Upper lobe of left lung (tissue), 6 donors: ENCODE measurements at regions not wholly inside any gene's neighbourhood (a gene's known extent, or its start where the extent isn't known, plus 50 kb on each side); places are given as distances from the start of the nearest gene placed in this dataset.

Experiments used
- ATAC-seq, 2 donors: fragments of 200-7000 bp; cut with Tn5 transposase; one replicate each; pipeline ENCODE4 v1.9.1; 2022; ENCODE audit warnings: mild to moderate bottlenecking in 2 of 2, moderate library complexity in 2 of 2; ENCODE audit not compliant: low FRiP score in 2 of 2
- DNase-seq, 2 donors: peaks; one replicate each; pipeline ENCODE4 v3.0.0-alpha.2; 2019 to 2020
- H3K27ac ChIP-seq, 4 donors: fragments of 200-600 bp; sonication (generic); one replicate each; pipeline ENCODE4 v1.5.1; 2016 to 2019
- H3K27me3 ChIP-seq, 4 donors: fragments of 200-600 bp; sonication (generic); one replicate each; pipeline ENCODE4 v1.5.1; 2017 to 2019
- H3K36me3 ChIP-seq, 4 donors: fragments of 200-600 bp; sonication (generic); one replicate each; pipeline ENCODE4 v1.5.1; 2016 to 2019
- H3K4me1 ChIP-seq, 4 donors: fragments of 200-600 bp; sonication (generic); one replicate each; pipeline ENCODE4 v1.5.1; 2018 to 2019
- H3K4me3 ChIP-seq, 4 donors: fragments of 200-600 bp; sonication (generic); one replicate each; pipeline ENCODE4 v1.5.1; 2017 to 2019; ENCODE audit warnings: mild to moderate bottlenecking in 2 of 4, moderate library complexity in 1 of 4
- H3K9me3 ChIP-seq, 4 donors: fragments of 200-600 bp; sonication (generic); one replicate each; pipeline ENCODE4 v1.5.1; 2018 to 2019
- EP300 ChIP-seq, 4 donors: sonication (generic); formaldehyde crosslinking; IDR thresholded peaks; one replicate each; pipeline ENCODE4 v1.5.1; 2017; ENCODE audit warnings: antibody characterized with exemption in 4 of 4, control low read depth in 2 of 4
- POLR2A ChIP-seq, 4 donors: fragments of 450-650 bp; IDR thresholded peaks; one replicate each; pipeline ENCODE4 v1.5.1; 2016 to 2017; ENCODE audit warnings: antibody characterized with exemption in 4 of 4, mild to moderate bottlenecking in 2 of 4
- POLR2AphosphoS5 ChIP-seq, 2 donors: sonication (generic); formaldehyde crosslinking; IDR thresholded peaks; one replicate each; pipeline ENCODE4 v1.5.1; 2017; ENCODE audit warnings: antibody characterized with exemption in 2 of 2
- WGBS, 2 donors: methylation state at CpG; one replicate each; pipeline ENCODE4 v1.1.5; 2017 to 2018; 5-methylcytosine and 5-hydroxymethylcytosine counted together
- TF ChIP-seq, protein P1 (sequence below), 6 experiments: fragments of 450-650 bp in 4 of 6; fragments of 200-600 bp in 2 of 6; sonication (generic) in 2 of 6; IDR thresholded peaks; one replicate each; pipeline ENCODE4 v1.5.1; 2016 to 2019; ENCODE audit warnings: antibody characterized with exemption in 6 of 6
- donor health status: DM: no; HTN: no; CAD: no; lungs with moderate emphysema.
- donor health status: DM: no; HTN: yes; CAD: no; lungs with severe emphysema.

GRCh38 chr1:5706239-5706638 lies 286.0 kb downstream of the NPHP4 start:
- ATAC-seq: no peak
- Histone ChIP-seq H3K27ac (no peak overlapping the region), H3K9me3 (no peaks in the 10 kb centered on the region), H3K27me3 (no peaks in the 10 kb centered on the region), H3K36me3 (no peaks in the 10 kb centered on the region), H3K4me1 (no peaks in the 10 kb centered on the region), H3K4me3 (no peak overlapping the region)
- DNase-seq: no peak
- WGBS, 2 donors: 93% methylated on average over 5 of the region's 5 CpGs
- TF ChIP-seq, protein P1, sequence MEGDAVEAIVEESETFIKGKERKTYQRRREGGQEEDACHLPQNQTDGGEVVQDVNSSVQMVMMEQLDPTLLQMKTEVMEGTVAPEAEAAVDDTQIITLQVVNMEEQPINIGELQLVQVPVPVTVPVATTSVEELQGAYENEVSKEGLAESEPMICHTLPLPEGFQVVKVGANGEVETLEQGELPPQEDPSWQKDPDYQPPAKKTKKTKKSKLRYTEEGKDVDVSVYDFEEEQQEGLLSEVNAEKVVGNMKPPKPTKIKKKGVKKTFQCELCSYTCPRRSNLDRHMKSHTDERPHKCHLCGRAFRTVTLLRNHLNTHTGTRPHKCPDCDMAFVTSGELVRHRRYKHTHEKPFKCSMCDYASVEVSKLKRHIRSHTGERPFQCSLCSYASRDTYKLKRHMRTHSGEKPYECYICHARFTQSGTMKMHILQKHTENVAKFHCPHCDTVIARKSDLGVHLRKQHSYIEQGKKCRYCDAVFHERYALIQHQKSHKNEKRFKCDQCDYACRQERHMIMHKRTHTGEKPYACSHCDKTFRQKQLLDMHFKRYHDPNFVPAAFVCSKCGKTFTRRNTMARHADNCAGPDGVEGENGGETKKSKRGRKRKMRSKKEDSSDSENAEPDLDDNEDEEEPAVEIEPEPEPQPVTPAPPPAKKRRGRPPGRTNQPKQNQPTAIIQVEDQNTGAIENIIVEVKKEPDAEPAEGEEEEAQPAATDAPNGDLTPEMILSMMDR (IDR thresholded peaks at IDR 0.05): no peak
- TF ChIP-seq EP300 (IDR thresholded peaks at IDR 0.05) (no peak), POLR2A (IDR thresholded peaks at IDR 0.05) (no peak), POLR2AphosphoS5 (IDR thresholded peaks at IDR 0.05) (no peak)

DNA sequence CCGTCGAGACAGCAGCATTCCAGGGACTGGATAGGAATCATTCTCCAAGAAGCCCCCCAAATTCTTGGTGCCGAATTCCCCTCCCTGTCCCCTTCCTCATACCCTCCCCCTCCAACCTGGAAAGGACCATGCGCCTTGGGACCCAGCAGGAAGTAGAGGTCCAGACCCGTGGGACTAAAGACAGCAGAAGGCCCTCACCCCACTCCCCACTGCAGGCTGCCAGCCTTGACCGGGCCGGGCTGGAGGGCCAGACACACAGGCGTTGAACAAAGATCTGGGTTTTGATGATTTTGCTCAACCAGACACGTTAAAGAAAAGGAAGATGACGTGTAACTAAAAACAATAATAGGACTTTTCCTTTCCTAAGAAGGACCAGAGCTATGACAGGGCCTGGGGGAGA lies 286.5 kb downstream of the NPHP4 start:
- Histone ChIP-seq H3K27ac (no peak overlapping the region), H3K36me3 (no peaks in the 10 kb centered on the region), H3K27me3 (no peaks in the 10 kb centered on the region), H3K9me3 (no peaks in the 10 kb centered on the region), H3K4me1 (no peaks in the 10 kb centered on the region), H3K4me3 (no peak overlapping the region)
- DNase-seq: peak in 1 of 2 donors; percentile 49
- ATAC-seq: no peak
- 78 to 82% methylated on average over 10 of the region's 10 CpGs for WGBS, 2 donors
- no peak for TF ChIP-seq EP300 (IDR thresholded peaks at IDR 0.05)
- TF ChIP-seq, protein P1 (IDR thresholded peaks at IDR 0.05): no peak
- no peak for TF ChIP-seq POLR2A (IDR thresholded peaks at IDR 0.05)
- no peak for TF ChIP-seq POLR2AphosphoS5 (IDR thresholded peaks at IDR 0.05)

GRCh38 chr1:5704561-5705514 lies 287.4 kb downstream of the NPHP4 start:
- Histone ChIP-seq H3K27ac (no peak overlapping the region), H3K27me3 (no peaks in the 10 kb centered on the region), H3K4me3 (no peak overlapping the region), H3K9me3 (no peaks in the 10 kb centered on the region), H3K36me3 (no peaks in the 10 kb centered on the region), H3K4me1 (no peaks in the 10 kb centered on the region)
- no peak for DNase-seq
- no peak for TF ChIP-seq POLR2A (IDR thresholded peaks at IDR 0.05)
- TF ChIP-seq POLR2AphosphoS5 (IDR thresholded peaks at IDR 0.05): no peak
- no peak for TF ChIP-seq EP300 (IDR thresholded peaks at IDR 0.05)
- TF ChIP-seq, protein P1 (IDR thresholded peaks at IDR 0.05): no peak
- WGBS, 2 donors: 76 to 80% methylated on average over 12 to 18 of the region's 18 CpGs
- no peak for ATAC-seq

GRCh38 chr1:5701642-5702041 lies 290.6 kb downstream of the NPHP4 start:
- Histone ChIP-seq H3K36me3 (no peaks in the 10 kb centered on the region), H3K9me3 (no peaks in the 10 kb centered on the region), H3K4me3 (no peak overlapping the region), H3K27me3 (no peaks in the 10 kb centered on the region), H3K27ac (no peak overlapping the region), H3K4me1 (no peaks in the 10 kb centered on the region)
- ATAC-seq (no peak), DNase-seq (no peak)
- TF ChIP-seq POLR2A (IDR thresholded peaks at IDR 0.05) (no peak), EP300 (IDR thresholded peaks at IDR 0.05) (no peak), POLR2AphosphoS5 (IDR thresholded peaks at IDR 0.05) (no peak)
- TF ChIP-seq, protein P1 (IDR thresholded peaks at IDR 0.05): no peak
- WGBS, 2 donors: 78 to 83% methylated on average over 4 of the region's 4 CpGs
